Stomach (tissue), 4 donors: ENCODE measurements at regions not wholly inside any gene's neighbourhood (a gene's known extent, or its start where the extent isn't known, plus 50 kb on each side); places are given as distances from the start of the nearest gene placed in this dataset.

Experiments used
- CTCF ChIP-seq, 7 experiments: fragments of 450-650 bp in 4 of 7; fragments of 200-600 bp in 3 of 7; sonication (generic) in 3 of 7; IDR thresholded peaks; one replicate each; pipeline ENCODE4 v1.5.1; 2016 to 2019; ENCODE audit warnings: antibody characterized with exemption in 7 of 7, control low read depth in 2 of 7, mild to moderate bottlenecking in 1 of 7
- POLR2AphosphoS5 ChIP-seq, 3 donors: sonication (generic); formaldehyde crosslinking; IDR thresholded peaks; one replicate each; pipeline ENCODE4 v1.6.1; 2016; ENCODE audit warnings: antibody characterized with exemption in 3 of 3

GRCh38 chr5:167725264-167725663 is 566.2 kb upstream of the WWC1 start:
- no peak for TF ChIP-seq CTCF (IDR thresholded peaks at IDR 0.05)
- TF ChIP-seq POLR2AphosphoS5 (IDR thresholded peaks at IDR 0.05), result no peak
